DMS79 treated with DMSO at 0.1 percent for 48 hours (cell line): ENCODE measurements at regions not wholly inside any gene's neighbourhood (a gene's known extent, or its start where the extent isn't known, plus 50 kb on each side); places are given as distances from the start of the nearest gene placed in this dataset.

ENCODE experiments used
- DNase-seq: peaks from one replicate; lab custom pipeline; 2025; lab: John Stamatoyannopoulos, UW

DNA sequence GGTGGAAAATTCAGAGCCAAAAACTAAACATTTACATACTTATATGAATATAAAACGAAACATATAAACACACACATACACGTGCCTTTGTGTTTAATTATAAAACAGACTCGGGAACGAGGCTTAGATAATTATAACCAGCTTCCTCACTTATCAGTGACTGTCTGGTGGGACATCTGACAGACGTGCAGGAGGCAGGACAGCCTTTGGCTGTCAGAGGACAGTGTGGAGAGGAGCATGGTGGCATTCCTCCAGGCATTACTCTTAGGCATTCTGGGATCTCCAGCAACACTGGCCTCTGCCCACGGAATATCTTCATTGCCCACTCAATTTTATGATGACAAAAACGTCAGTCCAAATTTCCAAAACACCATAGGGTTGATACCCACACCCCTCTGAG lies 262.2 kb upstream of the NFE2L3 start:
- no peak for DNase-seq

GRCh38 chr7:25891591-25891990 lies 260.4 kb upstream of the NFE2L3 start:
- no peak for DNase-seq

GRCh38 chr7:25893436-25893835 lies 258.6 kb upstream of the NFE2L3 start:
- no peak for DNase-seq

DNA sequence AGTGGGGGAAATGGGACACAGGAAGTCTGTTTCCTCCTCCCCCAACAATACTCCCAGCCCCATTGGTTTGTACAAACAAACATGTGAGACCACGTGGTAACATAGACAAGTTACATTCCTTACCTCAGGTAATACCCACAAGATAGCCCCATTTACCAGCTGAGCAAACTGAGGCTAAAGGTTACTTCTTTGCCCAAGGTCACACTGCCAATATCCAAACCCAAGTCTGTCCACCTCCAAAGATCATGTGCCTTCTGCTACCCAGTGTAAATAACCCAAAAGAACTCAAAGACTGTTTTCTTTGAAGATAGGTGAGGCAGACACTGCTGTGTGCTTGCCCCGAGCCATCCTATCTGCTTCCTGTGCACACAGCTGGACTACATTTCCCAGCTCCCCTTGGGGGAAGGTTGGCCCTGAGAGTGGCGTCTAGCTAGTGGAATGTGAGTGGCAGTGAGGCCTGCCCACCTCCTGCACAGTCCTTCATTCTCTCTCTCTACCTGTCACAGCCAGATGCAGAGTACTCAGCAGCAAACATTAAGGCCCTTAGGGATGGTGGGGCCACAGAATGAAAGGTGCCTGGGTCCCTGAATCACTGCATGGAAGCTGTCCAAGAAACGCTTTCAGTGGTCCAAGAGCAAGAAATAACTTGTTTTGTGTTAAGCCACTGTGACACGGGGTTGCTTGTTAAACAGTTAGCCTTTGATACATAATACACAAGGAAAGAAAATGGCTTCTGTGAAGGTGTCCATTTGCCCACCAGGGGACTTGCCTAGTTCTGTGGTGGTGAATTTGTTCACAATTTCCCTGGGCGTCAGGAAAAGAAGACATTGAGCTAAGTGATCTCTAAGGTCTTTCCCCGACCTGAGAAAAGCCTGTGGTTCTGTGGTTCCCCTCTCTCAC lies 257.7 kb upstream of the NFE2L3 start:
- no peak for DNase-seq

- DNase-seq = no peak
Measured at GRCh38 chr7:25894902-25895791, 256.9 kb upstream of the NFE2L3 start.

GRCh38 chr7:25895792-25896171 lies 256.2 kb upstream of the NFE2L3 start:
- no peak for DNase-seq

DNA sequence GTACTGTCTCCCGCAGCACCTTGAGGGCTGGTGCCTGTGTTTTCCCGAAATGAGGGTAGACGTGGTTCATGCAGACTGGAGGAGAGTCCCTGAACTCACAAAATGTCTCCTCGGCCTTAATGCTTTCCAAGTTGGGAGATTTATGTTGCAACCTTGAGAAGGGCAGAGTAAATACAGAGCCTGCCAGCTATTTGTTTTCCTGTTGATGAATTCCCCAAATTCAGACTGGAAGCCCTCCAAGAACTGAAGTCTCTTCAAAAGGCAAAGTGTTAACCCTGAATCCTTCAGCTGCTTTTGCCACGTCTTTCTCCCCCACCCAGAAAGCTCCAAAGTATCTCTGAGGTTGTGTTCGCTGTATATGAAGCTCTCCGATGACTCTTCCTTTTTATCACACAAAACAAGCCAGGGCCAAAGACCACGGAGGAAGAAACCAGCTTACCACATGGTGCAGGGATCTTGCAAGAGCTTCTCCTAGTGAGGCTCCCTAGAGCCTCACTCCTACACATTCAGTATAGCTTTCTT lies 254.7 kb upstream of the NFE2L3 start:
- peak; percentile 25 for DNase-seq

- DNase-seq = no peak
Measured at GRCh38 chr7:25900245-25900644, 251.8 kb upstream of the NFE2L3 start.

DNA sequence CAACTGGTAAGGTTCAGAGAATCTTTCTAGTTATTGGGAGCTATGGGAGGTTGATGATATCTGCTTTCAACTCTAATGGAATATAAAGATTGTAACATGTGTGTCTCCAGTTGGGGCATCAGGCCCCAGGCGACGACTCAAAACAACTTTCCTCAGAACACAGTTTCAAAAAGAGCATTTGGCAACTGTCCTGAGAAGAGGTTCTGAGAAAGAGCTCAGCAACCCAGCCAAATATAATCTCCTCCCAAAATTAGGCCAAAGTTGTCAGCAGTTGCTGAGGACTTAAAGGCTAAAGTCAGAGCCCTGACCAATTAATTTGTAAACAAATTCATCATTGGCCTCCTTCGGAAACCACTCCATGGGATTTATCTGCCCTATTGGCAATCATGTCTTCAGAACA lies 251.1 kb upstream of the NFE2L3 start:
- DNase-seq = no peak

DNA sequence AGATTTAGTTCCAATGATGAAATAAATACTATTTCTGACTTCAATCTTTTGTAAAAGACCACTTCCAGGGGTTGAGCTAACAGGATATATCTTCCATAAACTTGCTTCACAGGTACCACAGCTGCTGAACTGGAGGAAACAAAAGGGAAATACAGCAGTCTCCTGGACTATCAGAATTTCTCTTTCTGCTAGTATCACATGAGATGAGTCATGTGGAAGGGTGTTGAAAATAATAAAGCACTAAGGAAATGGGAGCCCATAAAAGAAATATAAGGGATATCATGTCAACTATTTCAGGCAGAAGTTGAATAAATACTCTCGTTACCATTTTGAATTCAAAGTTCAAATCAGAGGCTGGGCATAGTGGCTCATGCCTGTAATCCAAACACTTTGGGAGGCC lies 250.3 kb upstream of the NFE2L3 start:
- no peak for DNase-seq

DNA sequence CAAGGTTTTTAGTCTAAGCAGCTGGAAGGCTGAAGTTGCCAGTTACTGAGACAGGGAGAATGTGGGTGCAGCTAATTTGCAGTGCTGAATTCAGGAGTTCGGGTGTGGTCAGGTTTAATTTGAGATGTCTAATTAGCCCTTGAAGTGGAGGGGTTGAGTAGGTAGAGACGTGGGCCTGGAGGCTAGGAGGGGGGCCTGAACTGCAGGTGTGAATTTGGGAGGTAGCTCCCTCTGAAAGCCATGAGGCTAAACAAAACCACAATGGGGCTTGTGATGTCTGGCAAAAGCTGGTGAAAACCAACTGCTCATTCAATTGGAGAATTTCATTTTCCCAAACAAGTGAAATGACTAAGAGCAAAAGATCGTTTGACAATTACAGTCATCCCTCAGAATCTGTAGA lies 246.0 kb upstream of the NFE2L3 start:
- no peak for DNase-seq

DNA sequence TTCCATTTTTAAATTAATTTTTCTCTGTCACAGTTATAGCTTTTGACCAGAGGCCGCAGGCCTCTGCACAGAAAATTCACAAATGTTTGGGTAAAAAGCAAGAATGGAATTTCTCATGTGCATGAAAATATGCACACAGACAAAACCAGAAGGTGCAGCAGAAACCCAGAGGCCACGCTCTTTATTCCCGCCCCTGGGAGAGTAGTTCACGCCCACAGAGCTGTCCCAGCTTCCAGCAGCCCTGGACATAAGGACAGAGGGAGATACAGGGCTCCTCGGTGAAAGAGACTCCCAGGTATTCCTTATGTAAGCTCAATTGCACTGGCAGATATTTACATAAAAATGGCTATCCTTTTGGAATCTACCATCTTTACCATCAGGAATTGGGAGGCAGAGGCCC lies 245.2 kb upstream of the NFE2L3 start:
- DNase-seq = no peak

DNA sequence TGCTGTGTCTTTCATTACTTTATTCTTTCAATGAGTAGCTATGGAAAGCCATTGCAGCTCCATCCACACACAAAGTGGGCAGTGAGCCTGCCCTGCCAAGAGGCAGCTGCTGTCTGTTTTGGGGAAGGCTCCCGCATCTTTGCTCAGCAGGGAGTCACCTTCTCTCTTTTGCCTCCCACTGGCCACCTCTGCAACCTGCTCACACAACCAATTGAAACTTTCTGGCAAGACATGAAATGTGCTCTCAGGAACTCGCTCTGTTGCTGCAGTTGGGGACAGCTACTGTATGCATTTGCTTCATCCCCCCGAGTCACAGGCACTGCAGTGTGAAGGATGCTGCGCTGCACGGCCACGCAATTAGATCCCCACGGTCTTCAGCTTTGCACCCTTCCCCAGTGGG lies 244.8 kb upstream of the NFE2L3 start:
- DNase-seq = no peak

- DNase-seq = no peak
Measured at GRCh38 chr7:25907731-25908130, 244.3 kb upstream of the NFE2L3 start.

- DNase-seq = no peak
Measured at GRCh38 chr7:25908154-25908949, 243.6 kb upstream of the NFE2L3 start.

DNA sequence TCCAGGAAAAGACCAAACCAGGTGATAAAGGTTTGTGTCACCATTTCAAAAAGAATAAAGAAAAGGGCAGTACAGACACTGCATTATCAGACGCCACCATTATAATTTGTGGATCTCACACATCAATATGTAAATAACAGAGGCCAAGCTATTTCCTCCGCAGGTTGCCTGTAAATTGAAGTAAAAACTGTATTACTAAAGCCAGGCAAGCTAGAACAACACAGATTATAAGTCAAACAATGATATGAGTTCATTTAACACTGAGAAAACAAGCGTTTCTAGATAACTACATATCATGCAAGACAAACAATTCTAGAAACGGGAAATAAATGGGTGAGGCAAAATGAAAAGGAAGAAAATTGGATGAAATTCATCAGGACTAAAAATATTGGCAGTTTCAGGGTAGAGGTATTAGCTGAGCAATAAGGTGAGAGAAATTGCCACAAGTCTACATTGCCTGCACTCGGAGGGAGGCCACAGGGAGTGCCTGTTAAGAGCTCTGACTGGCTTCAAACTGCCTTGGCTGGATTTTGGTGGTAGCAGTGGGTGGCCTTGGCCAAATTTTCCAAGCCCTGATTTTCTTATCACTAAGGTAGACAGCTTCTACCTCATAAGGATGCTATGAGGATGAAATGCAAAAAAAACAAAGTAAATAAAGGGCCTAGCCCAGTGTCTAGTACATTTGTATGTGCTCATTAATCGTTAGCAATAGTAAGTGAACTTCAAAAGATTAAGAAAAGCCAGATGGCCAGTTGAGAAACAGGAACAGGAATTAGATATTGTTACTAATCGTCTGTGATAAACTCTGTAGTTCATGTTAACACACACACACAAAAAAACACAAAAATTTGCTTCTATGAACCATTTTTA lies 240.0 kb upstream of the NFE2L3 start:
- DNase-seq = no peak

- no peak for DNase-seq
Measured at GRCh38 chr7:25913598-25914224, 238.3 kb upstream of the NFE2L3 start.

GRCh38 chr7:25918731-25919130 lies 233.3 kb upstream of the NFE2L3 start:
- no peak for DNase-seq

DNA sequence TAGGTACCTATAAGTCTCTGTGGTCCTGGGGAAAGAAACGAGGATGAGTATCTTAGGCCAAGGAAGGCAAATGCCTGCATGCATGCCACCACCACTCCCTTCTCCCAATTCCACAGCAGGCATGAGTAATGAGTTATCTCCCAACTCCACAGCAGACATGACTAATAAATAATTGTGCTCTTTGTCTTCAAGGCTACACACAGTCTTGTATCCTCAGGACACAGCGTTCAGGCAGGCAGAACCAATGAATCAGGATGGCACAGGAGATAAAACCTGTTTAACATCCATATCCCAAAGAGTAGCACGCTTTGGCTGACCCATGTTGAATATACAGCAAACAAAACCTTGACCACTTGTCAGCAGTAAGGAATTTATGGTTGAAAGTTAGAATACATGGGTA lies 229.7 kb upstream of the NFE2L3 start:
- DNase-seq = no peak

- DNase-seq = no peak
Measured at GRCh38 chr7:25923741-25924460, 228.1 kb upstream of the NFE2L3 start.
